ENCODE measurements at regions not wholly inside any gene's neighbourhood (a gene's known extent, or its start where the extent isn't known, plus 50 kb on each side); places are given as distances from the start of the nearest gene placed in this dataset.

DNA sequence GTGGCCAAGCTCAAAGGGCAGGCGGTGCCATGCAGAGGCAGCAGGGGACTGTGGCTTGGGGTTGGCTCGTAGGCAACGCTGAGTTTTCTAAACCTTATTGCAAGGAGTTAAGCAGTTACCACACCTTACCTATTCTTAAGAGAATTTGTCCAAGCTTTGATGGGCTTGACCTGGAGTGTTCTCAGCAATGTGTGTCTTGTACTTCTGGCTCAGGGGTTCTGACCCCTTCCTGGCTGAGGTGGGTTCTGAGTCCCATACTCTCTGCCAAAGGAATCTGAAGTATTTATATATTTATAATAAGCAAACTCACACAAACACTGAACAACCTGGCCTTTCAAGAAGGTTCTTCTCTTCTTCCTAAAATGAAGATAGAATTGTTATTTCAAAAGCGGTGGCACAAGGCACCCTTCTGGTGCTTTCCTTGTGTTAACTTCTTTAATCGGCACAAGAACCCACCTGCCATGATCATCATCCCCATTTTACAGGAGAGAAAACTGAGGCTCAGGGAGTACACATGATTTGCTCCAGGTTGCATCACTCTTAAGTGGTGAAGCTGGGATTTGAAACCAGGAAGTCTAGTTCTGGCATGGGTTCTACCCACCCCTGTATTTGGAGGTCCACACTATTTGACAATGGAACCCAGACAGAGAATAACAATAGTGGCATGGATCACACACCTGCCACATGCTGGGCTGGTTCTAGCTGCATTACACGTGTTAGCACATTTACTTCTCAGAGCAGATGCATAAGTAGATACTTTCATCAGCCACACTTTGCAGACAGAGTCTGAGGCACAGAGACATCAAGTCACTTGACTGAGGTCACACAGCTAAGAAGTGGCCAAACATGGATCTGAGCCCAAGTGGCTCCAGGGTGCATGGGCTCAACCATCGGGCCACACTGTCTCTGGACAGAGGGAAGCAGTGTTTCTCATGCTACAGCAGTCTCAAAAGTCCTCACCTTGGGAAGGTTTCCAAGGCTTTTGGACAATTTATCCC is 224.0 kb downstream of the AACS start:
- H3K4me1 Mint-ChIP-seq (ENCODE audit: low read depth), result peaks cover 4% of the 10 kb centered on the region
- POLR2A ChIA-PET, result no interaction called here
- CTCF ChIA-PET, result no interaction called here
- no peak for ATAC-seq
- TF ChIP-seq CTCF (IDR thresholded peaks at IDR 0.05), result no peak
- H3K27ac Mint-ChIP-seq, result no peak overlapping the region
- H3K27me3 Mint-ChIP-seq, result peaks cover 5% of the 10 kb centered on the region
- no peak overlapping the region for H3K4me3 Mint-ChIP-seq
- H3K9me3 Mint-ChIP-seq, result peaks cover 4% of the 10 kb centered on the region
- no peaks in the 10 kb centered on the region for H3K36me3 Mint-ChIP-seq (ENCODE audit: low read depth)
- DNase-seq, result no peak
- intact Hi-C loops (cut with micrococcal nuclease), result no loop called here

- peaks cover 4% of the 10 kb centered on the region for H3K9me3 Mint-ChIP-seq
- CTCF ChIA-PET, result no interaction called here
- POLR2A ChIA-PET, result no interaction called here
- ATAC-seq (no peak), DNase-seq (no peak)
- no peak overlapping the region for H3K4me3 Mint-ChIP-seq
- intact Hi-C loops (cut with micrococcal nuclease), result no loop called here
- H3K36me3 Mint-ChIP-seq (ENCODE audit: low read depth), result no peaks in the 10 kb centered on the region
- H3K27me3 Mint-ChIP-seq, result peaks cover 5% of the 10 kb centered on the region
- peaks cover 4% of the 10 kb centered on the region for H3K4me1 Mint-ChIP-seq (ENCODE audit: low read depth)
- H3K27ac Mint-ChIP-seq, result no peak overlapping the region
- no peak for TF ChIP-seq CTCF (IDR thresholded peaks at IDR 0.05)
Observed at GRCh38 chr12:125289970-125290369, 224.7 kb downstream of the AACS start.

DNA sequence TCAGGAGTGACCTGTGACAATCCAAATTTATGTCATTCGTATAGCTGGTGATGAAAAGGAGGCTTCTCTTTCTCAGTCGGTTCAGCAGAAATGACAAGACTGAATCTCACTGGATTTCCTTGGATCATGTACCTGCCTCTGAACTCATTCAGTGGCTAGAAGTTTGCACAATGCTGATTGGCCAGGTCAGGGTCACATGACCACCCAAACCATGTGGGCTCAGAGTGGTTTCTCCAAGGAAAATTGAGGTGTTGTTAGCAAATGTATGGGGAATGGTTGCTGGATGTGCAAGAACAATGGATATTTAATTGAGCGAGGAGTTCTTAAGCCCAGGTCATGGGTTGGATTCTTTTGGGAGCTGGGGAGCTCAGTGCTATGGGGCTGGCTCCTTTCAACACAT is 227.5 kb downstream of the AACS start:
- no peak for TF ChIP-seq CTCF (IDR thresholded peaks at IDR 0.05)
- no peak for ATAC-seq
- Mint-ChIP-seq H3K4me1 (ENCODE audit: low read depth) (peaks cover under 1% of the 10 kb centered on the region), H3K4me3 (no peak overlapping the region), H3K9me3 (peaks cover 4% of the 10 kb centered on the region), H3K36me3 (ENCODE audit: low read depth) (no peaks in the 10 kb centered on the region), H3K27ac (no peak overlapping the region), H3K27me3 (peaks cover 7% of the 10 kb centered on the region)
- POLR2A ChIA-PET, result no interaction called here
- CTCF ChIA-PET, result no interaction called here
- intact Hi-C loops (cut with micrococcal nuclease), result no loop called here
- no peak for DNase-seq

- Mint-ChIP-seq H3K9me3 (peaks cover 4% of the 10 kb centered on the region), H3K4me3 (no peak overlapping the region), H3K36me3 (ENCODE audit: low read depth) (no peaks in the 10 kb centered on the region), H3K27me3 (peaks cover 6% of the 10 kb centered on the region), H3K27ac (no peak overlapping the region), H3K4me1 (ENCODE audit: low read depth) (no peaks in the 10 kb centered on the region)
- CTCF ChIA-PET, result no interaction called here
- ATAC-seq (no peak), DNase-seq (no peak)
- TF ChIP-seq CTCF (IDR thresholded peaks at IDR 0.05), result no peak
- intact Hi-C loops (cut with micrococcal nuclease), result no loop called here
- POLR2A ChIA-PET, result no interaction called here
Observed at GRCh38 chr12:125295550-125295949, 230.3 kb downstream of the AACS start.

GRCh38 chr12:125296701-125297100 is 231.5 kb downstream of the AACS start:
- ATAC-seq (no peak), DNase-seq (no peak)
- POLR2A ChIA-PET, result no interaction called here
- CTCF ChIA-PET, result no interaction called here
- Mint-ChIP-seq H3K4me3 (no peak overlapping the region), H3K36me3 (ENCODE audit: low read depth) (no peaks in the 10 kb centered on the region), H3K4me1 (ENCODE audit: low read depth) (no peaks in the 10 kb centered on the region), H3K27me3 (peaks cover 3% of the 10 kb centered on the region), H3K9me3 (peaks cover 4% of the 10 kb centered on the region), H3K27ac (no peak overlapping the region)
- no peak for TF ChIP-seq CTCF (IDR thresholded peaks at IDR 0.05)
- intact Hi-C loops (cut with micrococcal nuclease), result no loop called here
